PC-3 (cell line): ENCODE measurements at regions not wholly inside any gene's neighbourhood (a gene's known extent, or its start where the extent isn't known, plus 50 kb on each side); places are given as distances from the start of the nearest gene placed in this dataset.

ENCODE experiments used
- CTCF ChIP-seq: fragments of 300-600 bp; sonication (generic); conservative IDR thresholded peaks from 2 replicates; pipeline ENCODE4 v1.5.1; 2017; ENCODE audit warnings: antibody characterized with exemption, low read depth, mild to moderate bottlenecking, low read length
- EZH2phosphoT487 ChIP-seq: fragments of 300-600 bp; sonication (generic); IDR thresholded peaks from 2 replicates; pipeline ENCODE4 v1.6.1; 2018; ENCODE audit warnings: mild to moderate bottlenecking, antibody characterized with exemption, low read length, borderline replicate concordance

- TF ChIP-seq CTCF (no peak), EZH2phosphoT487 (no peak)
Observed at GRCh38 chr9:88721025-88721424, 186.0 kb downstream of the NXNL2 start.
